HAP-1 (cell line): ENCODE measurements at regions not wholly inside any gene's neighbourhood (a gene's known extent, or its start where the extent isn't known, plus 50 kb on each side); places are given as distances from the start of the nearest gene placed in this dataset.
"Not testable (repeated sequence)": the region's sequence is repeated elsewhere in the genome, so short reads cannot be mapped to it uniquely, and the experiment has no call there.

Experiments
- DNase-seq, 2 experiments: peaks; one replicate each; pipeline ENCODE4 v3.0.0-alpha.2; 2016 to 2020; ENCODE audit warnings: low spot score in 2 of 2
- H3K27me3 ChIP-seq: fragments of 250-450 bp; sonication (Bioruptor Pico); 2 replicates; pipeline ENCODE4 v1.5.1; 2020; ENCODE audit warnings: low read depth, mild to moderate bottlenecking, moderate library complexity
- H3K36me3 ChIP-seq: fragments of 250-450 bp; sonication (Bioruptor Pico); replicated peaks from 2 replicates; pipeline ENCODE4 v1.5.1; 2020; ENCODE audit warnings: mild to moderate bottlenecking
- H3K4me1 ChIP-seq: fragments of 250-450 bp; sonication (Bioruptor Pico); 2 replicates; pipeline ENCODE4 v1.5.1; 2020; ENCODE audit warnings: mild to moderate bottlenecking
- H3K4me3 ChIP-seq: fragments of 250-450 bp; sonication (Bioruptor Pico); 2 replicates; pipeline ENCODE4 v1.5.1; 2020; ENCODE audit warnings: mild to moderate bottlenecking, moderate library complexity
- H3K9me3 ChIP-seq: fragments of 250-450 bp; sonication (Bioruptor Pico); 2 replicates; pipeline ENCODE4 v1.5.1; 2020; ENCODE audit warnings: mild to moderate bottlenecking, moderate library complexity
- in situ Hi-C: fragments of 300-500 bp; cut with MboI; formaldehyde crosslinking; loops from 3 replicates; pipeline ENCODE4 v1.14.3; 2020; ENCODE audit warnings: low sequenced_read_pairs, inconsistent platforms, mixed read lengths

- Histone ChIP-seq H3K4me3 (no peak overlapping the region), H3K4me1 (no peaks in the 10 kb centered on the region), H3K36me3 (no peaks in the 10 kb centered on the region), H3K27me3 (no peaks in the 10 kb centered on the region), H3K9me3 (no peaks in the 10 kb centered on the region; the same call in 1 of the 2 replicates)
- DNase-seq: no peak
- in situ Hi-C loops: no loop called here
Measured at GRCh38 chr6:67811239-67812037, 823.6 kb upstream of the ADGRB3 start.

DNA sequence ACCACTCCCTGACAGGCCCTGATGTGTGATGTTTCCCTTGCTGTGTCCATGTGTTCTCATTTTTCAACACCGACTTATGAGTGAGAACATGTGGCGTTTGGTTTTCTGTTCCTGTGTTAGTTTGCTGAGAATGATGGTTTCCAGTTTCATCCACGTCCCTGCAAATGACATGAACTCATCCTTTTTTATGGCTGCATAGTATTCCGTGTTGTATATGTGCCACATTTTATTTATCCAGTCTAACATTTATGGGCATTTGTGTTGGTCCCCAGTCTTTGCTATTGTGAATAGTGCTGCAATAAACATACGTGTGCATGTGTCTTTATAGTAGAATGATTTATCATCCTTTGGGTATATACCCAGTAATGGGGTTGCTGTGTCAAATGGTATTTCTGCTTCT, 830.3 kb upstream of the ADGRB3 start:
- H3K4me1 ChIP-seq, in situ Hi-C loops, DNase-seq, H3K9me3 ChIP-seq, H3K27me3 ChIP-seq, H3K36me3 ChIP-seq, H3K4me3 ChIP-seq: not testable (repeated sequence)

- no peak overlapping the region for H3K4me3 ChIP-seq
- no peak for DNase-seq
- no peaks in the 10 kb centered on the region for H3K9me3 ChIP-seq
- H3K27me3 ChIP-seq: no peaks in the 10 kb centered on the region
- in situ Hi-C loops: no loop called here
- peaks cover 2% of the 10 kb centered on the region; the same call in 1 of the 2 replicates for H3K4me1 ChIP-seq
- H3K36me3 ChIP-seq: no peaks in the 10 kb centered on the region
Measured at GRCh38 chr6:67802771-67803170, 832.3 kb upstream of the ADGRB3 start.

DNA sequence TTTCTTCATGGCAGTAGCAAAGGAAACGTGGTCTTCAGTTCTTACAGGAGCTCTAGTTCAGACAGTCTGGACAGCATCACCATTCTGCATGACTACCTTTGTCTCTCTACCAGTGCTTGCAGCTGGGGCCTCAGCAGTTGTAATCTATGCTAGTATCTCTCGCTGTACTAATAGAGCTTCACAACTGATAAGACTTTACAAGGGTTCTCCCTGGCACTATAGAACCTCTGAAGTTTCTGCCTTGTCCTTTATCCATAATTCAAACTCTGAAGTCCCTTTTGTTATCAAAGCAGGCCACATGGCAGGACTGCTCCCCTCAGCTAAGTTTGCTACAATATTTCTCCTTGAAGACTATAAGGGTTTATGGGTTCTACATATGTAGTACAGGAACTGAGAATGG, 842.1 kb upstream of the ADGRB3 start:
- H3K4me3 ChIP-seq: no peak overlapping the region
- no peaks in the 10 kb centered on the region for H3K9me3 ChIP-seq
- no peaks in the 10 kb centered on the region for H3K36me3 ChIP-seq
- no peak for DNase-seq
- no peaks in the 10 kb centered on the region for H3K27me3 ChIP-seq
- in situ Hi-C loops: no loop called here
- H3K4me1 ChIP-seq: no peaks in the 10 kb centered on the region

DNA sequence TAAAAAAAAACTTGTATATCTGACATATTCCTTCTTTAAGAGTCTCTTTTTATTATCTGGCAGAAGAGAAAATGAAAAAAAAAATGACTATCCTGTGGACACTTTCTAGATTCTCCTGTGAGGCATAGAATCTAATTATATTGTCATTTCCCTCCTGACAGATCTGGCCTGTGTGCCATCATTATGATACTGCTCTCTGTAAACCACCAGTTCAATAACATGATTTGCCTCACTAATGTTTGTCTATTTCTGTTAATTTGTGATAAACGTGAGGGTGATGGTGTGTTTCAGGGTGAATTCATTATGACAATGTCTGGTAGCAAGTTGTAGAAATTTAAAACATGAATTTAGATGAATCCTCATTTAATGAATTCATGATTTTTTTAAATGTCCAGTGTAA, 844.5 kb upstream of the ADGRB3 start:
- DNase-seq: no peak
- in situ Hi-C loops: no loop called here
- H3K4me1 ChIP-seq: no peaks in the 10 kb centered on the region
- H3K27me3 ChIP-seq: no peaks in the 10 kb centered on the region
- no peak overlapping the region for H3K4me3 ChIP-seq
- H3K36me3 ChIP-seq: no peaks in the 10 kb centered on the region
- H3K9me3 ChIP-seq: no peaks in the 10 kb centered on the region

GRCh38 chr6:67787119-67787518, 848.0 kb upstream of the ADGRB3 start:
- H3K9me3 ChIP-seq, H3K4me1 ChIP-seq, DNase-seq, in situ Hi-C loops, H3K36me3 ChIP-seq, H3K27me3 ChIP-seq, H3K4me3 ChIP-seq: not testable (repeated sequence)

- Histone ChIP-seq H3K27me3 (no peaks in the 10 kb centered on the region), H3K9me3 (no peaks in the 10 kb centered on the region), H3K36me3 (no peaks in the 10 kb centered on the region), H3K4me1 (no peaks in the 10 kb centered on the region), H3K4me3 (no peak overlapping the region)
- no peak for DNase-seq
- in situ Hi-C loops: no loop called here
Measured at GRCh38 chr6:67779876-67780275, 855.2 kb upstream of the ADGRB3 start.

- H3K4me1 ChIP-seq: no peaks in the 10 kb centered on the region
- in situ Hi-C loops: no loop called here
- H3K27me3 ChIP-seq: no peaks in the 10 kb centered on the region
- no peaks in the 10 kb centered on the region for H3K36me3 ChIP-seq
- H3K9me3 ChIP-seq: no peaks in the 10 kb centered on the region
- no peak for DNase-seq
- H3K4me3 ChIP-seq: no peak overlapping the region
Measured at GRCh38 chr6:67775333-67775732, 859.7 kb upstream of the ADGRB3 start.

- in situ Hi-C loops: no loop called here
- Histone ChIP-seq H3K27me3 (no peaks in the 10 kb centered on the region), H3K4me1 (no peaks in the 10 kb centered on the region; the same call in 1 of the 2 replicates), H3K4me3 (no peak overlapping the region), H3K9me3 (no peaks in the 10 kb centered on the region), H3K36me3 (no peaks in the 10 kb centered on the region)
- DNase-seq: no peak
Measured at GRCh38 chr6:67768972-67769371, 866.1 kb upstream of the ADGRB3 start.

DNA sequence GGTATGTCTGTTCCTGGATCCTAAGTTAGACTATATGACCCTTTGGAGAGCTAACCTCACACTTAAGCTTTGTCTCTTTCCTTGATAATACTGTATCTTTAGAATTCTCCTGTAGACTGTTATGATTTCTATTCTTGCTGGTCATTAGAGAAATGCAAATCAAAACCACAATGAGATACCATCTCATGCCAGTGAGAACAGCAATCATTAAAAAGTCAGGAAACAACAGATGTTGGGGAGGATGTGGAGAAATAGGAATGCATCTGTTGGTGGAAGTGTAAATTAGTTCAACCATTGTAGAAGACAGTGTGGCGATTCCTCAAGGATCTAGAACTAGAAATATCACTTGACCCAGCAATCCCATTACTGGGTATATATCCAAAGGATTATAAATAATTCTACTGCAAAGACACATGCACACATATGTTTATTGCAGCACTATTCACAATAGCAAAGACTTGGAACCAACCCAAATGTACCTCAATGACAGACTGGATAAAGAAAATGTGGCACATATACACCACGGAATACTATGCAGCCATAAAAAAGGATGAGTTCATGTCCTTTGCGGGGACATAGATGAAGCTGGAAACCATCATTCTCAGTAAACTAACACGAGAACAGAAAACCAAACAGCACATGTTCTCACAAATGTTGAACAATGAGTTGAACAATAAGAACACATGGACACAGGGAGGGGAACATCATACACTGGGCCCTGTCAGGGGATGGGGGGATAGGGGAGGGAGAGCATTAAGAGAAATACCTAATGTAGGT, 867.8 kb upstream of the ADGRB3 start:
- DNase-seq, H3K27me3 ChIP-seq, H3K4me3 ChIP-seq, H3K4me1 ChIP-seq, H3K9me3 ChIP-seq, H3K36me3 ChIP-seq, in situ Hi-C loops: not testable (repeated sequence)

- Histone ChIP-seq H3K27me3 (no peaks in the 10 kb centered on the region), H3K36me3 (no peaks in the 10 kb centered on the region), H3K9me3 (no peaks in the 10 kb centered on the region), H3K4me1 (no peaks in the 10 kb centered on the region; the same call in 1 of the 2 replicates), H3K4me3 (no peak overlapping the region)
- in situ Hi-C loops: no loop called here
- DNase-seq: no peak
Measured at GRCh38 chr6:67766057-67766456, 869.0 kb upstream of the ADGRB3 start.

DNA sequence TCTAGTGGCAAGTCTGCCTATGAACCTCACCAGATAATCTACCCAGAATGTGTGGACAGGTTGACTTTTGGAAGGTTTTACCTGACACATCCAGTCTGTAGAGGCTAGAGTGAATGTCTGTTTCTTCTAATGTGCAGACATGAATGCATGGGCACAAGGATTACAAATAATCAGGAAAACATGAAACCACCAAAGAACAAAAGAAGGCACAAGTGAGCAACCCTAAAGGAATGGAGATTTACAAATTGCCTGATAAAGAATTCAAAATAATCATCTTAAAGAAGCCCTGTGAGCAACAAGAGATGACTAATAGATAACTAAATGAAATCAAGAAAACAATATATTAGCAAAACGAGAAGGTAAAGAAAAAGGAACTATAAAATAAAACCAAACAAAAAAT, 876.1 kb upstream of the ADGRB3 start:
- no peak for DNase-seq
- Histone ChIP-seq H3K9me3 (no peaks in the 10 kb centered on the region), H3K4me3 (no peak overlapping the region), H3K4me1 (no peaks in the 10 kb centered on the region), H3K36me3 (no peaks in the 10 kb centered on the region), H3K27me3 (no peaks in the 10 kb centered on the region)
- in situ Hi-C loops: no loop called here

GRCh38 chr6:67757465-67758033, 877.5 kb upstream of the ADGRB3 start:
- H3K9me3 ChIP-seq: no peaks in the 10 kb centered on the region
- no peaks in the 10 kb centered on the region for H3K27me3 ChIP-seq
- no peaks in the 10 kb centered on the region for H3K36me3 ChIP-seq
- in situ Hi-C loops: no loop called here
- no peak overlapping the region for H3K4me3 ChIP-seq
- H3K4me1 ChIP-seq: no peaks in the 10 kb centered on the region
- DNase-seq: no peak

DNA sequence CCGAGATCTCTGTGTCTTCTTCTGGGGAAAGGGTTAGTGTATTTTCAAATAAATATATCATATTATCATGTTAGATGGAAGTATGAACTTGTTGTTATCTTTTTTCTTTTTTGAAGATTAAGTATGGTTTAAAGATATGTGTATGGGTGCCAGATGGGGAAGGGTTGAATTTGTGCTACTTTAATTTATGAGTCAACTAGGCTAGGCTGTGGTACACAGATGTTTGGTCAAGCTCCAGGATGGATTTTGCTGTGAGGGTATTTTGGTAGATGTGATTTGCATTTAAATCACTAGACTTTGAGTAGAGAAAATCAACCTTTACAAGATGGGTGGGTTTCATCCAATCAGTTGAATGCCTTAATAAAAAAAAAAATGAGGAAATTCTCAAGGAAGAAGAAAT, 886.6 kb upstream of the ADGRB3 start:
- no peak for DNase-seq
- H3K4me1 ChIP-seq: no peaks in the 10 kb centered on the region
- in situ Hi-C loops: no loop called here
- no peaks in the 10 kb centered on the region for H3K27me3 ChIP-seq
- H3K9me3 ChIP-seq: no peaks in the 10 kb centered on the region
- no peaks in the 10 kb centered on the region for H3K36me3 ChIP-seq
- H3K4me3 ChIP-seq: no peak overlapping the region
